Mesothelial cell of epicardium (in vitro differentiated cells): ENCODE measurements at regions not wholly inside any gene's neighbourhood (a gene's known extent, or its start where the extent isn't known, plus 50 kb on each side); places are given as distances from the start of the nearest gene placed in this dataset.
A peak's percentile ranks its signal among the peaks of the same experiment; 100 is the strongest.

Source experiments
- DNase-seq, 2 experiments: peaks; one replicate each; pipeline ENCODE4 v3.0.0; 2021; ENCODE audit warnings: low spot score in 2 of 2; ENCODE audit not compliant: unreplicated experiment in 2 of 2
- H3K27ac Mint-ChIP-seq: 2 replicates; pipeline ENCODE4 v1.8.0; 2021; ENCODE audit warnings: mixed read lengths
- H3K27me3 Mint-ChIP-seq: 2 replicates; pipeline ENCODE4 v1.8.0; 2021; ENCODE audit warnings: low read depth, mixed read lengths
- H3K36me3 Mint-ChIP-seq: 2 replicates; pipeline ENCODE4 v1.8.0; 2021; ENCODE audit warnings: mixed read lengths
- H3K4me1 Mint-ChIP-seq: 2 replicates; pipeline ENCODE4 v1.8.0; 2021; ENCODE audit warnings: mixed read lengths
- H3K4me3 Mint-ChIP-seq: 2 replicates; pipeline ENCODE4 v1.8.0; 2021; ENCODE audit warnings: mild to moderate bottlenecking, moderate library complexity, mixed read lengths
- H3K9me3 Mint-ChIP-seq: 2 replicates; pipeline ENCODE4 v1.8.0; 2021; ENCODE audit warnings: mixed read lengths
- TF ChIP-seq, protein P1 (sequence below): fragments of 200-600 bp; sonication (generic); IDR thresholded peaks from one replicate; pipeline ENCODE4 v1.5.0; 2021; ENCODE audit warnings: antibody characterized with exemption; ENCODE audit not compliant: unreplicated experiment

DNA sequence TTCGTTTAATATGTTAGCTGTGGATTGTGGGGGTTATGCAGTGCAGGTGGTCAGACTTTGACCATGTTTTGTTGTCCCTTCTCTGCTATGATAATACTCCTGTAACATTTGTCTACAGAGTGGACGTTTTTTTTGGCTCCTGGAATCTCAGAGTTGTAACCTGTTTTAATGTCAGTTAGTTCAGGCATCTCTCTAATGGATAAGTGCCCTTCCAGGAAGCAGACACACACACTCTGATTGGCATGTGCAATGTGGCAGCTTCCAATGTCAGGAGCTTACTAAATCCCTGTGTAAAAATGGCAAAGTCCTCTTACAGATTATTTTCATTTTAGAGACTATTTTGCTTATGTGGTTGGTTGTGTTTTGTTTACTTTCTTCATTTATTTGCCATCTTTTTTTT is 222.2 kb upstream of the ARPP21 start:
- Mint-ChIP-seq H3K4me3 (no peak overlapping the region), H3K36me3 (no peaks in the 10 kb centered on the region), H3K4me1 (no peaks in the 10 kb centered on the region), H3K27ac (no peak overlapping the region), H3K9me3 (no peaks in the 10 kb centered on the region), H3K27me3 (no peaks in the 10 kb centered on the region)
- TF ChIP-seq, protein P1, sequence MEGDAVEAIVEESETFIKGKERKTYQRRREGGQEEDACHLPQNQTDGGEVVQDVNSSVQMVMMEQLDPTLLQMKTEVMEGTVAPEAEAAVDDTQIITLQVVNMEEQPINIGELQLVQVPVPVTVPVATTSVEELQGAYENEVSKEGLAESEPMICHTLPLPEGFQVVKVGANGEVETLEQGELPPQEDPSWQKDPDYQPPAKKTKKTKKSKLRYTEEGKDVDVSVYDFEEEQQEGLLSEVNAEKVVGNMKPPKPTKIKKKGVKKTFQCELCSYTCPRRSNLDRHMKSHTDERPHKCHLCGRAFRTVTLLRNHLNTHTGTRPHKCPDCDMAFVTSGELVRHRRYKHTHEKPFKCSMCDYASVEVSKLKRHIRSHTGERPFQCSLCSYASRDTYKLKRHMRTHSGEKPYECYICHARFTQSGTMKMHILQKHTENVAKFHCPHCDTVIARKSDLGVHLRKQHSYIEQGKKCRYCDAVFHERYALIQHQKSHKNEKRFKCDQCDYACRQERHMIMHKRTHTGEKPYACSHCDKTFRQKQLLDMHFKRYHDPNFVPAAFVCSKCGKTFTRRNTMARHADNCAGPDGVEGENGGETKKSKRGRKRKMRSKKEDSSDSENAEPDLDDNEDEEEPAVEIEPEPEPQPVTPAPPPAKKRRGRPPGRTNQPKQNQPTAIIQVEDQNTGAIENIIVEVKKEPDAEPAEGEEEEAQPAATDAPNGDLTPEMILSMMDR, result no peak
- no peak for DNase-seq

GRCh38 chr3:35422101-35422500 is 217.2 kb upstream of the ARPP21 start:
- Mint-ChIP-seq H3K27ac (no peak overlapping the region), H3K27me3 (no peaks in the 10 kb centered on the region), H3K4me3 (no peak overlapping the region), H3K36me3 (no peaks in the 10 kb centered on the region), H3K4me1 (no peaks in the 10 kb centered on the region), H3K9me3 (no peaks in the 10 kb centered on the region)
- TF ChIP-seq, protein P1, result no peak
- no peak for DNase-seq

DNA sequence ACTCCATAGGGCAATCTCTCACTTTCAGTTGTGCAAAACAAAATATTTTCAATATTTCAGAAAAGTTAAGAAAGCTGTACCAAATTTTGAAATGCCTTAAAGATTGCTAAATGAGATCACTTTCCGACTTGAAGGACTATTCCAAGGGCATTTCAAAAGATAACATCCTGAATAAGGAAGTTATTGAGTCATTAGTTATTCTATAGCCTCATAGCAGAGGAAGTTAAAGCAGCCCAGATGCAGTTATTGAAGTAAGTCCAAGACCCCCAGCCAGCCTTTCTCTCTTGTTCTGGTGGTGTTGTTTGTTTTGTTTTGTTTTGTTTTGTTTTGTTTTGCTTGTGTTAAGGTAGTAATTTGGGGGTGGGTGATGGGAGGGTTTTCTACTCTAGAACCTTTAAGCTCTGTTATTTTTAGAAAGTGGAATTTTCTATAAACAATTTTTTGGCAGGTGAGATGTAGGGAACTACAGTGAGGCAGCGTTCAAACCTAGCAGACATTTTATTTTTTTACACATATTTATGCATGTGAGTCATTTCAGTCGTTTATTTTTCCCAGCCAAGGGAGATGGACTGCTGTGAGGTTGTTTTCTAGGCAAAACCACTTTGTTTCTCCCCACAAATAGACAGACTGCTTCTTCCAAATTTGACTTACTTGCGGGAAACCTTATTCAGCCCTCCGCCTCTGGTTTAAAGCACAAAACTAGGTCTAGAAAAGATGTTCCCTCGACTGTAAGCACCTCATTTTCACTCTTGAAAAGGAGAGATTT is 216.3 kb upstream of the ARPP21 start:
- DNase-seq, result no peak
- no peaks in the 10 kb centered on the region for H3K27me3 Mint-ChIP-seq
- no peaks in the 10 kb centered on the region for H3K9me3 Mint-ChIP-seq
- H3K36me3 Mint-ChIP-seq, result no peaks in the 10 kb centered on the region
- H3K4me3 Mint-ChIP-seq, result no peak overlapping the region
- TF ChIP-seq, protein P1, result no peak
- H3K27ac Mint-ChIP-seq, result no peak overlapping the region
- no peaks in the 10 kb centered on the region for H3K4me1 Mint-ChIP-seq

DNA sequence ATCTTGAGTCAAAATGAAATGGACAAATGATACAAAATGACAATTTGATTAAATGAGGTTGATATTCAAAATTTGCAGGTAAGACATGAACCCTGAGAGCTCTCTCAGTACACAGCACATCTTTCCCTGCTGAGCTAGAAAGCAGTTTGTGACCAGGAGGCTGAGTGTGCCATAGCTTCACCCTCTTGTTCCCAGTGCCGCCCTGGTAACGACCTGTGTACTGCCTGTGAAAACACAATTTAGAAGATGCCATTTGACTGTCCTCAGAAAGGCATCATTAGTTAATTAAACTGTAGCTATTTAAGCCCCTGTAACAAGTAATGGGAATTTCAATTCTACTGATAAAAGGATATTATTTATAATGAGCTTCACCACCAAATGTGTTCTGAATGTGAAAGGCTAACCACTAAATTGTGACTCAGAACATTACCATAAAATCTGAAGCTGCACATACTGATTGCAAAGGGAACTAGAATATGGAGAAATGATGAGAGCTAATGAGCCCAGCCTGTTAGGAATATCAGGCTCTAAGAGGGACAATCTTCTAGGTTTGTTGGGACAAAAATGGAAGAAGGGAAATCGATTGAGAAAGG is 212.9 kb upstream of the ARPP21 start:
- Mint-ChIP-seq H3K36me3 (no peaks in the 10 kb centered on the region), H3K4me1 (no peaks in the 10 kb centered on the region), H3K4me3 (no peak overlapping the region), H3K9me3 (peaks cover under 1% of the 10 kb centered on the region), H3K27me3 (no peaks in the 10 kb centered on the region), H3K27ac (no peak overlapping the region)
- TF ChIP-seq, protein P1, result no peak
- no peak for DNase-seq

DNA sequence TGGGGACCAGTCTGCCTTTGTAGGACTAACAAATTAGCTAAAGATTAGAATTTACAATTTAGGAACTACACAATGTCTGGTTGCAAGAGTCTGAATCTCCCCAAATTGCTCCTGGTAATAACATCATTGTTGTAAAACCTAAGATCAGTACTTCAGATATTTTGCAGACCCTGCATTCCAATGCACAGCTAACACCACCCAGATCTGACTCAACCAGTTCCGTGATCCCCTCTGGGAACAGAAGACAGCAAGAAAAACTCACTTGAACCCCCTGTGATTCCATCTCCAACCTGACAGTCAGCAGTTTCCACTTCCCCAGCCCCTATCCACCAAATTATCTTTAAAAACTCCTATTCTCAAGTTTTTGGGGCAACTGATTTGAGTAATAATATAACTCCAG is 201.9 kb upstream of the ARPP21 start:
- Mint-ChIP-seq H3K36me3 (no peaks in the 10 kb centered on the region), H3K4me3 (no peak overlapping the region), H3K27me3 (no peaks in the 10 kb centered on the region), H3K4me1 (peaks cover 8% of the 10 kb centered on the region), H3K9me3 (peaks cover 13% of the 10 kb centered on the region), H3K27ac (peak overlapping the region; percentile 7)
- DNase-seq, result no peak
- TF ChIP-seq, protein P1, result no peak
